Superior temporal gyrus (tissue), 1 donor: ENCODE measurements at regions not wholly inside any gene's neighbourhood (a gene's known extent, or its start where the extent isn't known, plus 50 kb on each side); places are given as distances from the start of the nearest gene placed in this dataset.

ENCODE experiments used
- DNase-seq: peaks from one replicate; pipeline ENCODE4 v3.0.0-alpha.2; 2016; ENCODE audit errors: extremely low spot score

DNA sequence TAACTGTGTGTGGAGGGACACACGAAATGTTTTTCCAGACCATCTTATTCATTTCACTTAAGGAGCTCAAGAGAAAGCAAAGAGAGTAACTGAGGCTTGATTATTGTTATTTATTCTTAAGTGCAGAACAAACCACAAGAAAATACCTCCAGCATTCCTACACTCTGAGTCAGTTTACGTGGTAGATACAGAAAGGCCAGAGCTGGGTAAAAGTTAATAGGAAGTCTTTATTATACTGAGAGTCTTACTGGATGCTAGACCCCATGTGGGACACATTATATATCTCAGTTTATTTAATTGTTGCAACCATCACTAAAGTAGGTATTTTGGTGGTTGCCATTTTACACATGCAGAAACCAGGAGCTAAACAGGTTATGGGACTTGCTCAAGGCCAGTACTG lies 261.4 kb upstream of the POU2AF2 start:
- DNase-seq = no peak

GRCh38 chr11:110982214-110982613 lies 263.3 kb upstream of the POU2AF2 start:
- DNase-seq = no peak

DNA sequence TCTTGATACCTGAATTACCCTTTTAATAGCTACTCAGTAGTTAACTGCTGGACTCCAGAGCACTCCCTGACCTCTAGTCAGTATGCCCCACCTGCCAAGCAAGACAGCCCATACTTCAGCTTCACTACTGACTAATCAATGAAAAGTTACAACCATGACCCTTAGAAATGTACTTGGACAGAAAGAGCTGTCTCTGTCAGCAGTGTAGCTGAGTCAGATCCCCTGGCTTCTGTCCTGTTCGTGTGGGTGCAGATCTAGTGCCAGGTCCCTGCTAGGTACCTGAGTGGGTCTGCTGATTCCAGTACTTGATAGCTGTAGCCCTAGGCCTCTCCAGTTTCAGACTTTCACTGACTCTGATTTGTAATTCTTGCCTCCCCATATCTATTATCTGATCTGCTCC lies 265.8 kb upstream of the POU2AF2 start:
- no peak for DNase-seq

DNA sequence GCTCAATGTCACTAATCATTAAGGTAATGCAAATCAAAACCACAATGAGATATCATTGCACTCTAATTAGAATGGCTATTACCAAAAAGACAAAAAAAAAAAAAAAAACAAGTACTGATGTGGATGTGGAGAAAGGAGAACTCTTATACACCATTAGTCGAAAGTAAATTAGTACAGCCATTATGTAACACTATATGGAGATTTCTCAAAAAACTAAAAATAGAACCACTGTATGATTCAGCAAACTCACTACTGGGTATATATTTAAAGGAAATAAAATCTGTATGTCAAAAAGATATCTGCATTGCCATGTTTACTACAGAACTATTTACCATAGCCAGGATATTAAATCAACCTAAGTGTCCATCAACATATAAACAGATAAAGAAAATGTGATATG lies 265.4 kb upstream of the ARHGAP20 start:
- DNase-seq = no peak

GRCh38 chr11:110974731-110975130 lies 262.5 kb upstream of the ARHGAP20 start:
- no peak for DNase-seq

DNA sequence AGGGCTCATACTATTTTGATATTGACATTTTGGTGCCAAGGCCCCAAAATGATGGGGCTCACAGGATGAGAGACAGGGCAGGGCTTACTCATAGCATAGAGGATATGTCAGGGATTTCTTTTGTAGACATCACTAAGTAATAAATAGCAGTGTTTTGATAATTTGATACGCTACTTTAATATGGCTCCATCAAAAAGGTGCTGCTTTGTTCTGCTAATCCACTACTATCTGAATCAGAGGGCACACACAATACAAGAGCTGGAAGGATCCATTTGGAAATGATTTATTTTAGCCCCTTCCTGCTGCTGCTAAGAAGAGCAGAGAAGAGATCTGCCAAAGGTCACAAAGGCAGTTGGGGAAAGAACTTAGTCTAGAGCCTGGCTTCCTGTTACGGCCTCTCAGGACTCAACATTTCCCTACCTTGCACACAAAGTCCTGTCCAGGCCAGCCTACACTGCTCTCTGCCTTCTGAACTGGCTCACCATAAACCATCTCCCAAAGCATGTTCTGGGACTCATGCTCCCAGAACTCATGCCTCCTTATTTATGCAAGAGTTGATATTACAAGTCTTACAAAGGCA lies 261.3 kb upstream of the ARHGAP20 start:
- DNase-seq = no peak

DNA sequence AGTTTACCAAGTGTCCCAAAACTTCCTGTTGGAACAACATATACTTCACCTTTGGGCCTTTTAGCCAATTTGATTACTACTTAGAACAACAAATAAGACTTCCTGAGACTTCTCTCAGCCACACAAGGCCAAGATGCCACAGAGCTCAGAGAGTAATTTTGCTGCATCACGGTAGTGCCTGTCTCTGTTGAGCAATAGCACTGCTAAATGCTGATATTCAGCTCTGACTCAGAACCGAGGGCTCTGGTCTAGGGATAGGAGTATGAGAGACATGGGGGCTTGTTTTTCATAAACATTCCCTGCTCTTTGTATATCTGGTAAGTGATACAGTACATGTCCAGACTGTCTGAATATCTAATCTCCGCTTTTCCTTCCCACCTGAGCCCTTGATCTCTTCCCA lies 260.4 kb upstream of the ARHGAP20 start:
- DNase-seq = no peak

DNA sequence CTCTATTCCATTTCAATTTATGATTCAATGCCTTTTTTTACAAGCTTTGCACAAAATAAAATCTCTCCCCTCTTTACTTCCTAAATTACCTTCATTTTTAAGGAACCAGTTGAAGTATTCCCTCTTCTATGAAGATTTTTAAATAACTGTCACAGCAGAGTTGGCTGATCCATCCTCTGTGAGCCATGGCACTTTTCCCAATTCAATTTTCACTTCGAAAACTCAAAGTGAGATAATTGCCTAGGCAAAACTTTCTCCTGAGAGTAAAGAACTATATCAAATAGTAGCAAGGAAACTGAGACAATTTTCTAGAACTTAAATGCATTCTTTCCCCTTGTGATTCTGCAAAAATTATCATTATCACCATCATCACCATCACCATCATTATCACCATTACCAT lies 259.9 kb upstream of the ARHGAP20 start:
- no peak for DNase-seq

DNA sequence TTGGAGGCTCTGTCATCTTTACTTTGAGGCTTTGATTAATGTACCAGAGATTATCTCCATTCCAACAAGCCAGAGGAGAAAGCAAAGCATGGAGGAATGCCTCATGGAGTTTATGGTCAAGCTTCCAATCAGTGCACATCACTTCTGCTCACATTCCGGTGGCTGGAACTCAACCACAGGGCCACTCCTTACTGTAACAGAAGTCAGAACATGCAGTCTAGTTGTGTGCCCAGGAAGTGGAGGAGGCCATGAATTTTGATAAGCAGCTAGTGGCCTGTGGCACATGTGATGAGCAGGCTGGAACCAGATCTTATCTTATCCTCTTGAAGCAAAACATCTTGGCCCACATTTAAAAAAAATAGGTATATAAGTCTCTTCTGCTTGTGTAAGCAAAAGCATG lies 258.9 kb upstream of the ARHGAP20 start:
- DNase-seq = no peak

DNA sequence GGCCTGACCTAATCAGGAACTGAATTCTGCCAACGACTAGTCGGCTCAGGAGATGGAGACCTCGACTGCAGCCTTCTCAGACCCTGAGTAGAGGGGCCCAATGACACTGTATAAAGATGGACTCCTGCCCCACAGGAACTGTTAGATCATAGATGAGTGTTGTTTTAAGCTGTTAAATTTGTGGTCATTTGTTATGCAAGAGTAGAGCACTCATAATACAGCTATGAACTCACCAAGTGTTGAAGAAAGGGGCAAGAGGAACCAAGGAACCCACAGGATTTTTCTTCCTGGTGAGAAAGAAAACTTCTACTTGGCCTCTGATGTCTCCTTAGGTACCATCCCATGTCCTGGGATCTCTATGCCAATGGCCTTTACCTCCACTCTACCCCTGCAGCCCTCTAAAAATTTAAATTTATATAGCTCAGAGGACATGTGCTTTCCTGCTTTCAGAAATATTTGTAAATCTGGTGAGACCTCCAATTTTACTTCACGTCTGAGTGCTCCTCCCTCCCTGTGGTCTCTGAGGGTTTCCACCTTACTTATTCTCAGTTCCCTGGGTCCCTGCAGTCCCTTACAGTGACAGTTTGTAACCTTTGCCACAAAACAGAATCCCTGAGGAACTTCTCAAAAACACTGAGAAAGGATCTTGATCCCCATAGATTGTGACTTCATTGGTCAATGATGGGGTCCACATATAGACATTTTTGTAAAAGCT lies 256.3 kb upstream of the ARHGAP20 start:
- no peak for DNase-seq

DNA sequence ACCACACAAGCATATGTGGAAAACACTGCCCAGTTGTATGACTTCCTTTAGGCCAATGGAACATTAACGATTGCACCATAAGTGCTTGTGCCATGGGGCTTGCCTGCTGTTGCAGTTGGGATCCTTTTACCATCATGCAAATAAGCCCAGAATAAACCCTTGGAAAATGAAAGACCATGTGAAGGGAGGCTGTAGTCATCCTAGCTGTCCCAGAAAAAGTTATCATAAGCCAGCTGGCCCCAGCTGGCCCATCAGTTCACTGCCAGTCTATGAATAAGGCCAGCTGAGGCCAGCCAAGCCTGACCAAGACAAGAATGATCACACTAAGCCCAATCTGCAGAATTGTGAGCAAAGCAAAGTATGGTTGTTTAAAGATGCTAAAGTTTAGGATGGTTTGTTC lies 253.9 kb upstream of the ARHGAP20 start:
- no peak for DNase-seq

GRCh38 chr11:110962921-110963320 lies 250.7 kb upstream of the ARHGAP20 start:
- DNase-seq = no peak

GRCh38 chr11:110960167-110960566 lies 247.9 kb upstream of the ARHGAP20 start:
- DNase-seq = no peak

GRCh38 chr11:110958216-110958615 lies 246.0 kb upstream of the ARHGAP20 start:
- no peak for DNase-seq

- no peak for DNase-seq
Measured at GRCh38 chr11:110955776-110956175, 243.5 kb upstream of the ARHGAP20 start.

- DNase-seq = no peak
Measured at GRCh38 chr11:110951950-110952503, 239.8 kb upstream of the ARHGAP20 start.

GRCh38 chr11:110951037-110951949 lies 239.1 kb upstream of the ARHGAP20 start:
- DNase-seq = no peak

DNA sequence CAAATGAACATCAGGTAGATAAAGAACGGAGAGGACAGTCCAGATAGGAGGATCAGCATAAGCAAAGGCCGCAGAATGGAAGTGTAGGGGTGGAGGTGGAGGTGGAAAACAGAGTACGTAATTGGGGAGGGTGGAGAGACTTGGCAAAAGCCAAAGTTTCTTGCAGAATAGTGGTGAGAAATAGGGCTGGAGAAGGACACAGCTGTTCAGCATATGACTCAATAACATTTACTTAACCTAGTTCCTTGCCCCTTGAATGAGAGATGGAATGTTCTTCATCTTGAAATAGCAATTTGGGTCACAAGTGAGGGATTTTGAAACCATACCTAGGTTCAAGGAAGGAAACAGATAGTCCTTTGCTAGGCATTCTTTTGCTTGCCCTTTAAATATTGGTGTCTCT lies 235.9 kb upstream of the ARHGAP20 start:
- no peak for DNase-seq

DNA sequence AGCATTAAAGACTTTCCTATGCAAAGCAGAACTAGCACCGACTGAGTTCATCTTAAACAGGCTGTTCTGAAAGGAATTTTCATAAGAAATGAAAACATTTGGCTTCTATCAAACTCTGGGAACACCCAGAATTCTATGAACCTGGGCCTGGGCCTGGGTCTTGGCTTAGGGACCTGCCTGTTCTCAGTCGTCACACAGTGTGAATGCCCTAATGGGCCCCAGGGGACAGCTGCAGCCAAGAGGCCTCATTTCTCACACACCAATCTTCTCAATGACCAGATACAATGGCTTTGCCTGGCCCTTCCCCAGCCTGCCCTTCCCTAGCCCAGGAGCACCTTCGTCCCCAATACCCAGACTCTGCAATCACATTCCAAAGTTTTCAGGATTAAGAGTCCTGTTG lies 234.9 kb upstream of the ARHGAP20 start:
- DNase-seq = no peak

DNA sequence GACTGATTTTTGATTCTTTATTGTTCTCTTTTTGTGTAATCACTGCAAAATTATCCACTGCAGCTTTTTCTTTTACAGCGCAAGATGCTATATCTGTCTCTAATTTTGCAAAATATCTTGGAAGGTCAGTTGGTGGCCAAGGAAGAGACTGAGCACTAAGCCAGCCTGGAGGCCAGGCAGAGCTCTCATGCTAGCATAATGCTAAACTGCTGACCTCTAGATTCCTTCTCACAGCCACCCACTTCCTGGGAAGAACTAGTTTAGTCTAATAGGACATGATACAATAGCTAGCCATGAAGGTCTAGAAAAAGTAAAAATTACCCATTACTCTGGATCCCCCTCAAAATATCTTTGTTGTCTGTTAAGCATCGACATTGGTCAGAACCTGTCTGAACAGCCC lies 227.2 kb upstream of the ARHGAP20 start:
- no peak for DNase-seq

DNA sequence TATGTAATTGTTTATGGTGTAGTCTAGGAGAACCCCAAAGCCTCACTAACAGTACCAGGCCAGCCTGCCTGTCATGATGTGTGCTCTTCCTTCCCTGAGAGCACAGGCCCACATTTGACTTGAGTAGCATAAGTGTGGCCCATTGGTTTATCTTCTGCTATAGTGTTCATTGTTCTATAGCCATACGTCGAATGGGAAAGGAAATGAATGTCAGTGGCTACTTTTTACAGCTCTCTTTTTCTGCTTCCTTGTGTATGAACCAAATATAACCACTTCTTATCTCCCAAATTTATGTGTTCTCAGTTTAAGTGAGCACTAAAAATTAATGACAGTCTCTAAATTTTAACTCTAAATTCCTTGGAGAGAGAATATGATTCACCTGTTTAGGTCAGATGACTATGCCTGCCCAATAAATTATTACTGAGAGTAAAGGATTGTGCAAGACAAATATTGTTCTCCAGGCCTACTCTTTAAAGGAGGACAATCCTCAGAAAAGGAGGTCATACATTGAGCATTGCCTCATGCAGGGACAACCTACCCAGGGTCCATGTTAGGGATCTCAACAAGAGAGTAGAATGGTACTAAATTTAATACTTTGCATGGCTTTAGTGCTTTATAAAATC lies 222.9 kb upstream of the ARHGAP20 start:
- DNase-seq = no peak

DNA sequence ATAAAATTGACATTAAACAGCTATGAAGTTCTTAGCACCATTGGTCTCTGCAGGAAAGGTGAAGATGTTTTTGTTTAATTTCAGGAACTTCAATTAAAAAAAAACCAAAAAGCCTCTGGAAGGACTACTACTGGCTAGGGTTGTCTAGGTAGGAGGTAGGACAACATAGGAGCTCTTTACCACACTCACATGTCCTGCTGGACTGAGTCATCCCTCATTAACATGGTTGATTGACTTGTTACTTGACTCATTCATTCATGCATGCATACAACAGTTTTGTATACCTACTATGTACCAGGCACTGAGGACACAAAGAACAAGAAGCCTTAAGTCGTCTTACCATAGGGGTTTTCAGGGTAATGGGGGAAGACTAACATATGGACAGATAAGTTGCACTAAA lies 216.9 kb upstream of the ARHGAP20 start:
- DNase-seq = no peak
